ENCODE measurements at regions not wholly inside any gene's neighbourhood (a gene's known extent, or its start where the extent isn't known, plus 50 kb on each side); places are given as distances from the start of the nearest gene placed in this dataset.
"Not testable (repeated sequence)": the region's sequence is repeated elsewhere in the genome, so short reads cannot be mapped to it uniquely, and the experiment has no call there.

- no peak for TF ChIP-seq CTCF (IDR thresholded peaks at IDR 0.05; ENCODE audit: borderline replicate concordance)
These were observed 49.9 kb upstream of the CAPRIN1 start for GRCh38 chr11:34001557-34002064.

DNA sequence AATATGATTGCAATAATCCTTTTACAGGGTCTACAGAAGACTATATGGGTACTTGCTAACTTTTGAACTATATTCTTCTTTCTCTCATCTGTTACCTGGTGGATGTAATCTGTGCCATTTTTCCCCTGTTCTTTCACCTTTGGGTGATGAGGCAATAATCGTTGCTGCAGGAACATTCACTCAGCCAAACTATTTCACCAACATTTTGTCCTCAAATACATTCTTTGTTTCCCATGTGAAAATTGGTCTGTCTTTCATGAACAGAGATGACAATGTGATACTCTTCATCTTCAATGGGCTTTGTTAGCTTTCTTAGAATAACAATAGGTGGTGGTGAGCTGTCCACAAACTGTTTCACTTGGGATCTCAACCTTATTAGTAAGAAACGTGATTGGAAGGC, 52.1 kb upstream of the CAPRIN1 start:
- Histone ChIP-seq H3K4me1 (no peaks in the 10 kb centered on the region), H3K4me3 (no peak overlapping the region), H3K36me3 (no peaks in the 10 kb centered on the region), H3K27me3 (ENCODE audit: low read depth) (peaks cover 17% of the 10 kb centered on the region), H3K27ac (replicated peaks) (no peak overlapping the region), H3K9me3 (replicated peaks) (no peaks in the 10 kb centered on the region)
- intact Hi-C loops (cut with micrococcal nuclease), result loop anchor here (10.0 kb wide), 1 partner anchor 365 kb away; no protein-coding TSS in a partner anchor
- DNase-seq, result no peak
- TF ChIP-seq CTCF (IDR thresholded peaks at IDR 0.05; ENCODE audit: borderline replicate concordance), result no peak

More at GRCh38 chr11:34001557-34002064, 49.9 kb upstream of the CAPRIN1 start:
- Histone ChIP-seq H3K9me3 (replicated peaks) (no peaks in the 10 kb centered on the region), H3K27me3 (ENCODE audit: low read depth) (peaks cover 13% of the 10 kb centered on the region), H3K36me3 (no peaks in the 10 kb centered on the region), H3K27ac (replicated peaks) (no peak overlapping the region), H3K4me3 (no peak overlapping the region), H3K4me1 (no peaks in the 10 kb centered on the region)
- DNase-seq, result no peak
- intact Hi-C loops (cut with micrococcal nuclease), result no loop called here

DNA sequence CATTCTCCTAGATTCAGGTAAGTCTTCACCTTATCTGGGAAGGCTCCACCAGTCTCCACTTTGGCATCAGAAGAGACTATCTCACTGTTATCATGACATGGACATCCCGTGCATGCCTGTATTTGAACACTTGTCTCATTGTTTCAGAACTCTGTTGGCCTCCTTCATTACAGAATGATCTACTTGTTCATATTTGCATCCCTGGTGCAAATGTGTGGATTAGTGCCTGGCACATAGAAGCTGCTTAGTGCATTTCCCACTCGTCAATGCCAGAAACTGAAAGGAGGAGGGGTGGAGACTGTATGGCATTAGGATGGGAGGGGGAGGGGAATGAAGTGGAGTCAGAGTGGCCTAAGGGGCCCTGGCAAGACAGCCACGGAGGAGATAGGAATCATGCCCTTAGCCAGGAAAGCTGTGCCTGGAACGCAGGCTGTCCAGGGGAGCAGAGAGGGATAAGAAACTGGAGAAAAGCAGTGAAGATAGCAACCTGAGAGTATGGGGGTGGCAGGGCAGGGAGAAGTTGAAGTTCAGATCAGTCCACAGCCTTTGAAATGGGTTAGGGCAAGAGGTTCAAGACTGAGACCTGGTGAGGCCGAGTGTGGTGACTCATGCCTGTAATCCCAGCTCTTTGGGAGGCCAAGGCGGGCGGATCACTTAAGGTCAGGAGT, 53.8 kb upstream of the CAPRIN1 start:
- Histone ChIP-seq H3K27me3 (ENCODE audit: low read depth) (peaks cover 17% of the 10 kb centered on the region), H3K4me3 (no peak overlapping the region), H3K27ac (replicated peaks) (no peak overlapping the region), H3K36me3 (no peaks in the 10 kb centered on the region), H3K9me3 (replicated peaks) (no peaks in the 10 kb centered on the region), H3K4me1 (no peaks in the 10 kb centered on the region)
- TF ChIP-seq CTCF (IDR thresholded peaks at IDR 0.05; ENCODE audit: borderline replicate concordance), result no peak
- no peak for DNase-seq
- intact Hi-C loops (cut with micrococcal nuclease), result loop anchor here (10.0 kb wide), 1 partner anchor 367 kb away; no protein-coding TSS in a partner anchor

DNA sequence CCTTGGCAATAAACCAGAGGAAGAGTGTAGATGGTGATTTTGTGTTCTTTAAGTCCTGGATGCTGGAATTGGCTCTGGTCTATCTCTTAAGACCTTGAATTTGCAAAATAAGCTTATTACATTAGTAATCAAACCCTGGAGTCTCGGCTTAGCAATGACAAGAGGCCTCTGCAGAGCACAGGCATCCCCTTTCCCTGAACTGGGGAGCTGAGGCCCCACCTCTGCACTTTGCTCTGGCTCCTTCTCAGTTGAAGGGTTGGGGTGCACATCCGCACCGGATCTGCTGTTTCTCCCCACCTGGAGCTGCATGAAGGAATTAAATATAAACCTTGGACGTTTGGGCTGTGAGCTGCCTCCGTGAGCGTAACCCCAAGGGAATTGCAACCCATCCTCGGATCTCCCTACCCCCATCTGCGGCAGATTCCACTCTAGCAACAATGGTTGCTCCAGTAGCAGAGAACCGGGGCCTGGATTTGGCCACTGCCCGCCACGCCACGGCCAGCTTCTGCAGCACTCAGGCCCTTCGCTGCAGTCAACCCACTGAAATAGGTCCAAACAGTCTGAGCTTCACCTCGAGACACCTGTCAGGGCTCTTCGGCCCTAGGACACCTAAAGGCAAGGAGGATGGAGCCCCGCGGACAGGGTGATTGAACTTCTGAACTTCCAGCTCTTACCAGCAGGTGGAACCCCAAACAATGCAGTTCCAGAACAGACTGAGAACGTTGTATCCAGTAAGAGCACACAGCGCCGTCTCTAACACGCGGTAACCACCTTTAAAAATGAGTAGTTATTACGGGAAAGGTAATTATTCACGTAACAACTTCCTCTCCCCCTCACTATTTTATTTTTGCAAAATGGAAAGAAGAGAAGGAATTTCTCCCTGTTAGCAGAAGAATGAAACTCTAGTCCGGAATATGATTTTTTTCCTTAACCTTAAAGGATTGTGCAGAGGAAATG, 54.8 kb upstream of the CAPRIN1 start:
- H3K4me1 ChIP-seq, result no peaks in the 10 kb centered on the region
- DNase-seq, result peak; percentile 25
- TF ChIP-seq CTCF (IDR thresholded peaks at IDR 0.05; ENCODE audit: borderline replicate concordance), result peak; percentile 91
- no peaks in the 10 kb centered on the region for H3K9me3 ChIP-seq (replicated peaks)
- no peak overlapping the region for H3K4me3 ChIP-seq
- H3K27me3 ChIP-seq (ENCODE audit: low read depth), result peaks cover 17% of the 10 kb centered on the region
- intact Hi-C loops (cut with micrococcal nuclease), result loop anchor here (10.0 kb wide), 1 partner anchor 368 kb away; no protein-coding TSS in a partner anchor
- H3K27ac ChIP-seq (replicated peaks), result no peak overlapping the region
- no peaks in the 10 kb centered on the region for H3K36me3 ChIP-seq

- DNase-seq, result no peak
- intact Hi-C loops (cut with micrococcal nuclease), result loop anchor here (10.0 kb wide), 1 partner anchor 370 kb away; no protein-coding TSS in a partner anchor
These were observed 56.6 kb upstream of the CAPRIN1 start for GRCh38 chr11:33994937-33995336.

DNA sequence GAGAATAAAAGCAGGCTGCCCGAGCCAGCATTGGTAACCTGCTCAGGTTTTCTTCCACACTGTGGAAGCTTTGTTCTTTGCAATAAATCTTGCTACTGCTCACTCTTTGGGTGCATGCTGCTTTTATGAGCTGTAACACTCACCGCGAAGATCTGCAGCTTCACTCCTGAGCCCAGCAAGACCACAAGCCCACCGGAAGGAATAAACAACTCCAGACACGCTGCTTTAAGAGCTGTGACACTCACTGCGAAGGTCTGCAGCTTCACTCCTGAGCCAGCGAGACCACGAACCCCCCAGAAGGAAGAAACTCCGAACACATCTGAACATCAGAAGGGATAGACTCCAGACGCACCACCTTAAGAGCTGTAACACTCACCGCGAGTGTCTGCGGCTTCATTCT, 60.4 kb upstream of the CAPRIN1 start:
- not testable (repeated sequence) for H3K27ac ChIP-seq (replicated peaks); DNase-seq; H3K36me3 ChIP-seq; H3K4me1 ChIP-seq; H3K4me3 ChIP-seq; H3K27me3 ChIP-seq (ENCODE audit: low read depth); H3K9me3 ChIP-seq (replicated peaks)
- intact Hi-C loops (cut with micrococcal nuclease), result loop anchor here (10.0 kb wide), 1 partner anchor 374 kb away; no protein-coding TSS in a partner anchor

More at GRCh38 chr11:33994937-33995336, 56.6 kb upstream of the CAPRIN1 start:
- Histone ChIP-seq H3K27ac (replicated peaks) (no peak overlapping the region), H3K4me3 (no peak overlapping the region), H3K27me3 (ENCODE audit: low read depth) (peaks cover 17% of the 10 kb centered on the region), H3K36me3 (no peaks in the 10 kb centered on the region), H3K9me3 (replicated peaks) (no peaks in the 10 kb centered on the region), H3K4me1 (no peaks in the 10 kb centered on the region)
- TF ChIP-seq CTCF (IDR thresholded peaks at IDR 0.05; ENCODE audit: borderline replicate concordance), result no peak

GRCh38 chr11:33990131-33990530, 61.4 kb upstream of the CAPRIN1 start:
- intact Hi-C loops (cut with micrococcal nuclease), result loop anchor here (10.0 kb wide), 1 partner anchor 375 kb away; no protein-coding TSS in a partner anchor
- not testable (repeated sequence) for H3K9me3 ChIP-seq (replicated peaks); H3K27me3 ChIP-seq (ENCODE audit: low read depth); H3K27ac ChIP-seq (replicated peaks); H3K4me1 ChIP-seq; DNase-seq; H3K36me3 ChIP-seq; H3K4me3 ChIP-seq

Data from left ventricle myocardium inferior (tissue), 1 donor.